ENCODE measurements at regions not wholly inside any gene's neighbourhood (a gene's known extent, or its start where the extent isn't known, plus 50 kb on each side); places are given as distances from the start of the nearest gene placed in this dataset.

DNA sequence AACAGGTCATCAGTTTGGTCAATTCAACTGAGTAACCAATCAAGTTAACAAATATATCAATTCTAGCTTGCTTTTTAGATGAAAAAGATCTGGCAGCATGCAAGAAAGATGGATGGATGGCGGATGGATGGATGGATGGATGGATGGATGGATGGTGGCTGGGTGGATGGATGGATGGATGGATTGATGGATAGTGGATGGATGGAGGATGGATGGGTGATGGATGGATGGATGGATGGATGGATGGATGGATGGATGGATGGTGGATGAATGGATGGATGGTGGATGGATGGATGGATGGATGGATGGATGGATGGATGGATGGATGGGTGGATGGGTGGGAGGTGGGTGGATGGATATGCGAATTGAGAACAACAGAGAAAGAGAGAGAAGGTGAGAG lies 303.7 kb upstream of the IGF1R start:
- TF ChIP-seq CTCF (IDR thresholded peaks at IDR 0.05) (no peak), EZH2 (IDR thresholded peaks at IDR 0.05; ENCODE audit: borderline replicate concordance, insufficient read depth, low read depth, low read length, poor library complexity, severe bottlenecking) (no peak)
